Stimulated activated naive CD8-positive, alpha-beta T cell treated with anti-CD3 and anti-CD28 coated beads, Interleukin-15, amount 100 ng/mL, for 72 hours (primary cell): ENCODE measurements at regions not wholly inside any gene's neighbourhood (a gene's known extent, or its start where the extent isn't known, plus 50 kb on each side); places are given as distances from the start of the nearest gene placed in this dataset.
"Not testable (repeated sequence)": the region's sequence is repeated elsewhere in the genome, so short reads cannot be mapped to it uniquely, and the experiment has no call there.

Experiments
- ATAC-seq: fragments of 150-1000 bp; cut with Tn5 transposase; 2 replicates; pipeline ENCODE4 v1.10.0; 2021; ENCODE audit warnings: mild to moderate bottlenecking, moderate library complexity
- DNase-seq, 2 donors: peaks; one replicate each; pipeline ENCODE4 v3.0.0; 2021 to 2022
- H3K27ac Mint-ChIP-seq, 2 donors: one replicate each; pipeline ENCODE4 v1.8.0; 2022; ENCODE audit warnings: mild to moderate bottlenecking in 2 of 2, mixed read lengths in 2 of 2, moderate library complexity in 2 of 2
- H3K27me3 Mint-ChIP-seq: one replicate; pipeline ENCODE4 v1.8.0; 2022; ENCODE audit warnings: mixed read lengths
- H3K4me1 Mint-ChIP-seq: one replicate; pipeline ENCODE4 v1.8.0; 2022; ENCODE audit warnings: mild to moderate bottlenecking, mixed read lengths
- H3K4me3 Mint-ChIP-seq, 2 donors: one replicate each; pipeline ENCODE4 v1.8.0; 2022; ENCODE audit warnings: mild to moderate bottlenecking in 2 of 2, mixed read lengths in 2 of 2, moderate library complexity in 1 of 2
- H3K9me3 Mint-ChIP-seq, 2 donors: one replicate each; pipeline ENCODE4 v1.8.0; 2022; ENCODE audit warnings: mixed read lengths in 2 of 2

DNA sequence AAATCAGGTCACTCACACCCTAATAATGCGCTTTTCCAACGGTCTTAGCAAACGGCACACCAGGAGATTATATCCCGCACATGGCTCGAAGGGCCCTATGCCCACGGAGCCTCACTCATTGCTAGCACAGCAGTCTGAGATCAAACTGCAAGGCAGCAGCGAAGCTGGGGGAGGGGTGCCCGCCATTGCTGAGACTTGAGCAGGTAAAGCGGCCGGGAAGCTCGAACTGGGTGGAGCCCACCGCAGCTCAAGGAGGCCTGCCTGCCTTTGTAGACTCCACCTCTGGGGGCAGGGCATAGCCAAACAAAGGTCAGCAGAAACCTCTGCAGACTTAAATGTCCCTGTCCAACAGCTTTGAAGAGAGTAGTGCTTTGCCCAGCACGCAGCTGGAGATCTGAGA lies 432.4 kb upstream of the ADAMTS9 start:
- H3K27me3 Mint-ChIP-seq, ATAC-seq, DNase-seq, H3K4me3 Mint-ChIP-seq, H3K27ac Mint-ChIP-seq, H3K4me1 Mint-ChIP-seq: not testable (repeated sequence)
- peaks cover 22 to 24% of the 10 kb centered on the region in 2 donors for H3K9me3 Mint-ChIP-seq

DNA sequence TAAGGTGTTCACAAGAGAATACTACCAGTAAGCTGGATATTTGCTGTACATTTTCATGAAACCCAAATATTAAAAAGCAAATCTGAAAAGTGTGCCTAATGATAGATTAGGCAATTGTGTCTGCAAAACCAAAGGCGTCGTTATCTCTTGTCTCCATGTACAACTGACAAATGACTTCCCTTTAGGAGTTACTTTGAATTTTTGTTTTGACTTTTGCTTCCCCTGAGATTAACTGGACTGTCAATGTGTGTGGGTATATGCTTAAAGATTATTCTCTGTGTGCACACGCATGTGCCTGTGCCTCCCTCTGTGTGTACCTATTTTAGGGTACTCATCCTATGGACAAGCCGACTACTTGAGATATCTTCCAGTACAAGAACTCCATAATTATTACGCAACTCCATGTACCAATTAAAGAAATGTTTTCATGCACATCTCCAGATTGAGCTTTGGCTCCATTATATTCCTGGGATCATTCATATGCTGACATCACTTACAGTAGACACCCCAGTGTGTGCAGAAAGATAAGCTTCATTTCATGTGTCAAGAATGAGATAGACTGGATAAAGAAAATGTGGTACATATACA lies 431.2 kb upstream of the ADAMTS9 start:
- no peak for DNase-seq
- H3K27ac Mint-ChIP-seq = no peak overlapping the region
- H3K9me3 Mint-ChIP-seq = peaks cover 24 to 28% of the 10 kb centered on the region in 2 donors
- no peak overlapping the region for H3K4me3 Mint-ChIP-seq
- no peak for ATAC-seq
- peaks cover 6% of the 10 kb centered on the region for H3K27me3 Mint-ChIP-seq
- no peaks in the 10 kb centered on the region for H3K4me1 Mint-ChIP-seq

DNA sequence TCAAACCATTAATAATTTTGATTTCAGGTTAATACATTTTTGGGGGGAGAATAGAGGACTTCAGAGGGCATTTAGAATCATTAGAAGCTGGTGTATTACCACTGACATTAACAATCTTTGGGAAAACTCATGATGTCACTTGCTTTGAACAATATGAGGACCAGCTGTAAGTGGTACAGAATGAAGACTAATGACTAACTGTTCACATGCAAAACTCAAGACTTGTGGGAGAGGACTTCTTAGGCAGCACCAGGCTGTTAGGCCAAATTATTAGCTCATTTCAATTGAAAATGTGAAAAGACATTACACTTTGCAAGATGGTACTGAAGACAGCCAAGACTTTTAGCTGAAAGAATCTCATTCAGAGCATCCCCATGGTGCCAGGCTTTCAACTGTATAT lies 426.2 kb upstream of the ADAMTS9 start:
- H3K27me3 Mint-ChIP-seq = peaks cover 6% of the 10 kb centered on the region
- H3K4me1 Mint-ChIP-seq = no peaks in the 10 kb centered on the region
- DNase-seq (no peak), ATAC-seq (no peak)
- H3K4me3 Mint-ChIP-seq = no peak overlapping the region
- no peak overlapping the region for H3K27ac Mint-ChIP-seq
- peaks cover 20 to 31% of the 10 kb centered on the region in 2 donors for H3K9me3 Mint-ChIP-seq

DNA sequence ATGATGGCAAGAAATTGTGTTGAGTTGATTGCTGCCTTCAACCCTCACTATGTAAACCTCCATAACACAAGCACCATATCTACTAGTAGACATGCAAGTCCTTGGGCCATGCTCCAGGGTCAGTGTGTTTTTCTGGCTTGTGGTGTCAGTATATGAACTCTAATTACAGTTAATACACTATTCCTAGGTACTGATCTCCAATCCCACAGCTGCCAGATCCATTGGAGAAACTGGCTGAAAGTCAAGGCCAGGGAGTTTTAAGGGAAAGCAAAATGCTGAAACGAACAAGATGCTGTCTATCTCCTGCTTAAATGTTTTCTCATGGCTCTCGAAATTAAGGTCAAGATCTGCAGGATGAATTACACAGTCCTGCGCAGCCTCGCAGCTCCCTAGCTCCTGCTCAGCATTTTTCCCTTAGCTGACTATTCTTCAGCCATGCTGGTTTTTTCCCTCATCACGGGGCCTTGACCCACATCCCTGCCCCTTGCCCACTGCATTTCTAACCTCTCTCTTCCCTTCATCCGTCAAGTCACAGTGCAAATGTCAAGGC lies 425.0 kb upstream of the ADAMTS9 start:
- H3K4me3 Mint-ChIP-seq = no peak overlapping the region
- ATAC-seq (no peak), DNase-seq (no peak)
- peaks cover 16 to 29% of the 10 kb centered on the region in 2 donors for H3K9me3 Mint-ChIP-seq
- H3K27ac Mint-ChIP-seq = no peak overlapping the region
- H3K27me3 Mint-ChIP-seq = peaks cover 6% of the 10 kb centered on the region
- no peaks in the 10 kb centered on the region for H3K4me1 Mint-ChIP-seq

DNA sequence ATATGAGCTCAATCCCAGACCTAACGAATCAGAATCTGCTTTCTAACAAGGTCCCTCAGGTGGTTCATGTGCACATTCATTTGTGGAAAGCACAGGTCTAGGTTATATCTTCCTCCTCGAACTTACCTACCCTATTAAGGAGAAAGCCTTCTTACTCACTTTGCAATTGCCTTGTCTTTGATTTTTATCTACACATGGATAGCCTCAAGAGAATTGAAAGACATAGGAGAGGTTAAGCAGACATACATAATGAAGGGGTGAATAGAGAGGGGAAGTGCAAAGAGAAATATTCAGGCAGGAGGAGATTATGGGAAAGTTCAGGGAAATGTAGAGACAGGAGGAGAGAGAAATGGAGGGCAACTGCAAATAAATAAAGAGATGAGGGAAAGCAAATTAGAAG lies 422.9 kb upstream of the ADAMTS9 start:
- H3K27me3 Mint-ChIP-seq = no peaks in the 10 kb centered on the region
- H3K4me1 Mint-ChIP-seq = no peaks in the 10 kb centered on the region
- H3K4me3 Mint-ChIP-seq = no peak overlapping the region
- ATAC-seq (no peak), DNase-seq (no peak)
- peaks cover 13 to 19% of the 10 kb centered on the region in 2 donors for H3K9me3 Mint-ChIP-seq
- no peak overlapping the region for H3K27ac Mint-ChIP-seq

DNA sequence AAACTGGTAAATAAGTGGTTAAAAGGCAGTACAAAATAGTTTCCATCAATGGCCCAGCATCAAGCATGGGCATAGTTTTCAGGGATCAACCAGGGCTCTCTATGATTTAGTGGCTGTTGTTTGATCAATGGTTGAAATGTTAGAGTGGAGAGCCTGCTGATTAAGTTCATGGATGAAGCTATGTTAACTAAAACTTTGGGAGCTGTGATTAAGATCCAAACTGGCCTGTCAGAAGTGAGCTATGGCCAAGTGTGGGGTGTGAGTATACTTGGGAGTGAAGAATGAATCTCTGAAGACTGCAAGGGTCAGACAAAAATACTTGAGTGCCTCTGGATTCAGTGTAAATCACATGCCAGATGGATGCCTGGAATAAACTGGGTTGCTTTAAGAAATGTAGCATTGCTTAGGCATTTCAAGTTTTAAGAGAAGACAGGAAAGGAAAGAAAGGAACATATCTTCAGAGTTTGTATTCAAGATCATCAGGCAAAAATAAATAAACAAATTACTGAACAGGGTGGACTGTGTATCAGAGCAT lies 422.2 kb upstream of the ADAMTS9 start:
- no peak for DNase-seq
- Mint-ChIP-seq H3K4me3 (no peak overlapping the region), H3K9me3 (peaks cover 17% of the 10 kb centered on the region in 2 donors), H3K4me1 (no peaks in the 10 kb centered on the region), H3K27me3 (no peaks in the 10 kb centered on the region), H3K27ac (no peak overlapping the region)
- ATAC-seq = no peak

DNA sequence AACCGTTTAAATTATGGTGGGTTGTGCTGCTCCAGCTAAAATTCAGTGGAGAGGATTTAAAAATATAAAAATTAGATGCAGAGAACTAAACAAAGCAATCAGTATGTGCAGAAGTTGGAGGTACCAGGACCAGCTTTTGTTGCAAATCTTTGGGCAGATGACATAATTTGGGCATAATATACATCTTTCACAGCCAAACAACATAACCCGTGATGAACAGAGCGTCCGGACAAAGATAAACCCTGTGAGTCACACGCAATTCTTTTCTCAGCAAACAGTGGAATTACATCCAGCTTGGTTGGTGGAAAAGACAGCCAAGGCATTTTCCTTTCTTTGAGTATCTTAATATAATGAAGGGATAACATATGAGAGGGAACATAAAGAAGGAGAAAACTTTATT lies 419.4 kb upstream of the ADAMTS9 start:
- ATAC-seq (no peak), DNase-seq (no peak)
- no peak overlapping the region for H3K27ac Mint-ChIP-seq
- H3K9me3 Mint-ChIP-seq = peaks cover 9% of the 10 kb centered on the region in 2 donors
- no peak overlapping the region for H3K4me3 Mint-ChIP-seq
- H3K4me1 Mint-ChIP-seq = no peaks in the 10 kb centered on the region
- H3K27me3 Mint-ChIP-seq = no peaks in the 10 kb centered on the region

DNA sequence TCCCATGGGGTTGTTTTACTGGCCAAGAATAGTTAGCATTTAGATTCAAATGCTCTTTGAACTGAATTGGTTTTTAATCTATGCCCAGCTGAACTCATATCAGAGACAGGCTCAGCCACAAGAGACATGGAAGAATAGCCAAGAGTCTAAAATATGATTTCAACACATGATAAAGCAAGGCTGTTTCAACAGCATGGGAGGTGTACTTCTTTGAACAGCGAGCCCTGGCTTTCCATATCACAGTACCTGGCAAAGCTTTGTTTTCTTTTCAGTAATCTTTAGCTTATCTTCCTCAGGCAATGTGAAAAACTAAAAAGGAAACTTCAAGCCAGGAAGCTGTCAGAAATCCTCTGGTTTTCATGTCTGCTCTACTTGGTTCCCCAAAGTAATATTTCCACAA lies 413.6 kb upstream of the ADAMTS9 start:
- H3K4me3 Mint-ChIP-seq = no peak overlapping the region
- no peak overlapping the region for H3K27ac Mint-ChIP-seq
- no peaks in the 10 kb centered on the region for H3K27me3 Mint-ChIP-seq

DNA sequence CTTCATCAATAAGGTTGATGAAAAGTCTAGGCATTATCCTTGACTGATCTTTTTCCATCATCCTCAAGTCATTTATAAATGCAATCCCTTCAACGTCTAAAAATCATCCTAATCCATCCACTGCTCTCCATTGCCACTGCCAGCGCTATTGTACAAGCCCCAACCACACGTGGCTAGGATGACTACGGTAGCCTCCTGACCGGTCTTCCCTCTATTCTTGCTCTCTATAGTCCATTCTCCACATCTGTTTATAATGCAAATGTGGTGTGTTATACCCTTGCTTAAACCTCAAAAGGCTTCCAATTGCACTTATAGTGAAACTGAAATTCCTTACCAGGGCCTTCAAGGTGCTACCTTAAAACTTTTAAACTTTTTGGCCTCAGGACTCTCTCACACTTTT lies 410.6 kb upstream of the ADAMTS9 start:
- ATAC-seq = no peak
- H3K27ac Mint-ChIP-seq = no peak overlapping the region
- H3K4me1 Mint-ChIP-seq = no peaks in the 10 kb centered on the region
- no peak for DNase-seq
- H3K27me3 Mint-ChIP-seq = no peaks in the 10 kb centered on the region
- H3K9me3 Mint-ChIP-seq = peaks cover 8 to 21% of the 10 kb centered on the region in 2 donors
- H3K4me3 Mint-ChIP-seq = no peak overlapping the region

More for the DNA sequence above, 413.6 kb upstream of the ADAMTS9 start:
- peaks cover 8 to 14% of the 10 kb centered on the region in 2 donors for H3K9me3 Mint-ChIP-seq
- no peak for DNase-seq
- no peak for ATAC-seq
- no peaks in the 10 kb centered on the region for H3K4me1 Mint-ChIP-seq

DNA sequence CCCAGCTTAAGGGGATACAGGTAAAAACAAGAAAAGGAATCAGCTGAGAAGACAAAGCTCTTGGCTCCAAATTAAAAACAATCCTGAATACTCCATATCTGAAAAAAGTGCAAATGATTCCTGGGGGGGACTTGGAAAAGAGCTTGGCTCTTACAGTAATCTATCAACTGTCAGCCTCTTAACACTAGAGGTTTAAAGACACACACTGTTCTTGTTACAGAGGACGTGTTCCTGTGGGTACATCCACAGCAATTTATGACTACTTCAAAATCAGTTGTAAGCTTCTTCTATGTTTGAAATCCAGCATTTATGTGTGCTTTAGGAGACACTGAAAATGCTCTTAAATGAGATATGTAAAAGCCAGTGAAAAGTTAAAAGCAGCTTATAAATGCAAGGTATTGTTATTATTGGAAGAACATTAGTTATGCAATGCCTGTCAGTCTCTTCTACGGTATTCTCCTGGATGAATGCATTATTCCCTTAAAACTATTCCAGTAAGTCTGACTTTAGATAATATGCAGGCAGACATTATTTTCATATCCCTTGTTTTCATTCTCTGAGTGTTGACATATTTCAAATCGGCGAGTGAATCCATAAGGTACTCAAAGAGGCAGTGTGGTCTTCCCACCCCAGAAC lies 408.4 kb upstream of the ADAMTS9 start:
- no peak for DNase-seq
- no peaks in the 10 kb centered on the region for H3K4me1 Mint-ChIP-seq
- peaks cover 7 to 8% of the 10 kb centered on the region in 2 donors for H3K9me3 Mint-ChIP-seq
- H3K27ac Mint-ChIP-seq = no peak overlapping the region
- no peak for ATAC-seq
- no peak overlapping the region for H3K4me3 Mint-ChIP-seq
- no peaks in the 10 kb centered on the region for H3K27me3 Mint-ChIP-seq

DNA sequence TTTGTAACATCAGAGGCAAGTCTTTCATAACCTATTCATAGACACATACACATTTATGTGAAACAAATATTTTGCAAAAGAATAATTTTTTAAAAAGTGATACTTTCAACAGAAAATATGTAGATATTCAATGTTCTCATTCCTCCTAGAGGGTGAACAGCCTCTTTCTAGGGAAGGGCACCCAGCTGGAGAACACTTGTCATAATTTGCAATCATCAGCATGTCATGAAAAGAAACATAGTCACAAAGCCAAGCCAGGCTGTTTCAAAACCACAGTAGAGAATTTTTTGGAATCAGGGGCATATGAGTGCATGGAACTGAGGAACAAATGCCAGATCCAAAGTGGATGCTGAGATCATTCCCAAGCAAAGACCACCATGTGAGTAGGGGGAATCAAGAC lies 406.9 kb upstream of the ADAMTS9 start:
- H3K4me3 Mint-ChIP-seq = no peak overlapping the region
- H3K4me1 Mint-ChIP-seq = no peaks in the 10 kb centered on the region
- H3K27me3 Mint-ChIP-seq = no peaks in the 10 kb centered on the region
- no peak for ATAC-seq
- no peak for DNase-seq
- H3K27ac Mint-ChIP-seq = no peak overlapping the region
- peaks cover 5 to 7% of the 10 kb centered on the region in 2 donors for H3K9me3 Mint-ChIP-seq

DNA sequence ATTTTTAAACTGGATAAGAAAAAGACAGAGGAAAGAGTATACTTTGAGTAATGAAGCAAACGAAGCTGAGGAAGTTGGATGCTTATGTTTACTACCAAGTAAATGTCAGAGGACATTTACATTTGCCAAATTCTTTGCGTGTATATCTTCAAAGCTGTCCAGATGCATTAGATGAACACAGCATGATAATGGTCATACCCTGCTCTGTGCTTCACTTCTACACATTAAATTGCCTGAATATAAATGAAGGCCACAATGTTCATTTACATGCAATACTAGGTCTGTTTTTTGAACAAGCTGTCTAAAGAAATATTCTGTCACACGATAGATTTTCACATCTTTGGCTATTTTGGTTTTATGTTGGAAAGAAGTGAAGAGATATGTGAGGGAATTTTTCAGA lies 405.8 kb upstream of the ADAMTS9 start:
- no peak for ATAC-seq
- no peaks in the 10 kb centered on the region for H3K27me3 Mint-ChIP-seq
- no peak overlapping the region for H3K4me3 Mint-ChIP-seq
- no peaks in the 10 kb centered on the region for H3K4me1 Mint-ChIP-seq
- H3K27ac Mint-ChIP-seq = no peak overlapping the region
- DNase-seq = no peak
- peaks cover 5 to 7% of the 10 kb centered on the region in 2 donors for H3K9me3 Mint-ChIP-seq

DNA sequence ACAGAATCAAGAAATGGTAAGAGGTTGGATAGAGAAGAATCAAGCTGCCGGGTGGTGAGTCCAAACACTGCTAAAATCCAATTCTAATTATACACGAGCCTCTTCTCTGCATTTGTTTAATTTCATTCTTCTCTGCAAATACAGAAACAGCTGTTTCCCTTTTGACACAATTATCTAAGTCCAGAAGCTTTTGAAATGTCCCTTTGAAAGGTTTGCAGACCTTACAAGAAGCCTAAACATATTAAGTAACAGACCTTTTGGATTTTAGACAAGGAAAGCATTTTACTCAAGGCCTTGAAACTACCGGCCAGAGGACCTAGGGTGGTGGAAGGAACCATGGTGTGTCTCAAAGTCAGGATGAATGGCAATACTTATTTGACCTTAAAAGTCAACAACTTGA lies 403.8 kb upstream of the ADAMTS9 start:
- ATAC-seq = no peak
- peaks cover 5 to 7% of the 10 kb centered on the region in 2 donors for H3K9me3 Mint-ChIP-seq
- no peak overlapping the region for H3K27ac Mint-ChIP-seq
- no peak overlapping the region for H3K4me3 Mint-ChIP-seq
- no peaks in the 10 kb centered on the region for H3K27me3 Mint-ChIP-seq
- H3K4me1 Mint-ChIP-seq = no peaks in the 10 kb centered on the region
- DNase-seq = no peak

DNA sequence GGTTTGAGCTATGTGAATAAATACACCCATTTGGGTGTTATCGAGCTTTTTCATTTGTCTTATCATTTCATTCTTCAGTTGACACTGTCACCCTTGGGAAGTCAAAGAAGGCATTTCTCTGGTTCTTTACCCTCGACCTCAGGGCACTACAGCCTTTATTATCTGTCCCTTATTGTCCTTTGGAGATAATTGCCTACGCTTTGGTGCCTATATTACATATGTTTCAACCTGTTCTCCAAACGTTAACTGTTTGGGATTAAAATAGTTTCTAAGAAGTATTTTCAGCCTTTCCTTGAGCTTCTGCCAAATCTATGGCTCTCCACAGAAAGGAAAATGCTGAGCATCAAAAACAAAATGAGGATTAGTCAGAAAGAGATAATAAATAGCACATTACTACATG lies 395.4 kb upstream of the ADAMTS9 start:
- ATAC-seq (no peak), DNase-seq (no peak)
- H3K9me3 Mint-ChIP-seq = peaks cover 6 to 7% of the 10 kb centered on the region in 2 donors
- no peak overlapping the region for H3K4me3 Mint-ChIP-seq
- H3K27ac Mint-ChIP-seq = no peak overlapping the region
- H3K4me1 Mint-ChIP-seq = no peaks in the 10 kb centered on the region
- no peaks in the 10 kb centered on the region for H3K27me3 Mint-ChIP-seq

DNA sequence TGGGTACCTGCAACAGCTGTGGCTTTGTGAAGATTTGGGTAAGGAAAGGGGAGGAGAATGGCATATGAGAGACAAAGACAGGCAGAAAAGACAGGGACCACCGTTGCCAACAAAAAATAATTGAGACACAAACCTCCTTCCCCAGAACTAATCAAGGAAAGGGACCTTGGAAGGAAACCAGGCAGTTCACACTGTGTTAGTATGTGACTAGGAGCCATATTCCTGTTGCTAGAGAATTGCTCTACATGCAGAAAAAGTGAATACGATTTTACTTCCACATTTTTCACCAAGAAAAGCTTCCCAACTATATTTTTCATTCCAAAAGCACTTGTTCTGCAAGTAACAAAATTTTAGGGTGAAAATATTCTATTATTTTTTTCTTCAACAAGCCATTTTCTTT lies 393.7 kb upstream of the ADAMTS9 start:
- DNase-seq (no peak), ATAC-seq (no peak)
- peaks cover 7 to 11% of the 10 kb centered on the region in 2 donors for H3K9me3 Mint-ChIP-seq
- H3K4me3 Mint-ChIP-seq = no peak overlapping the region
- no peaks in the 10 kb centered on the region for H3K4me1 Mint-ChIP-seq
- no peaks in the 10 kb centered on the region for H3K27me3 Mint-ChIP-seq
- no peak overlapping the region for H3K27ac Mint-ChIP-seq

DNA sequence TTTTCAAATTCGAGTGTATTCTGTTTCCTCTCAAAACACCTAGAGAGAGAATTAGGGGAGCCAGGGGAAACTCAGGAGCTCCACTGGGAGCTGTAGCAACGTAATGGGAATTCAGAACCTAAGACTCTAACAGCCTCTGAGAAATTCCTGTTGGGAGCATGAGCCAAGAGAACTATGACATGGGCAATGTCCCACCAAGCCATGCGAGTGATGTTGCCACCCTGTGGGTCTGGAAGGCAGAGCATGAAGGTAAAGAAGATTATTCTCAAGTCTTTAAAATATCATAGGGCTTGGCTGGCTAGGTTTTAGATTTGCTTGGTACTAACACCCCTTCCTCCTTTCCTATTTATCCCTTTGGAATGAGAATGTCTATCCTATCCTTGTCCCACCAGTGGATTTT lies 392.6 kb upstream of the ADAMTS9 start:
- peaks cover 7 to 11% of the 10 kb centered on the region in 2 donors for H3K9me3 Mint-ChIP-seq
- no peaks in the 10 kb centered on the region for H3K4me1 Mint-ChIP-seq
- no peak overlapping the region for H3K4me3 Mint-ChIP-seq
- DNase-seq (no peak), ATAC-seq (no peak)
- no peaks in the 10 kb centered on the region for H3K27me3 Mint-ChIP-seq
- H3K27ac Mint-ChIP-seq = no peak overlapping the region
